ENCODE measurements at regions not wholly inside any gene's neighbourhood (a gene's known extent, or its start where the extent isn't known, plus 50 kb on each side); places are given as distances from the start of the nearest gene placed in this dataset.

GRCh38 chr4:79604152-79604551 is 196.1 kb upstream of the GK2 start:
- TF ChIP-seq CTCF (IDR thresholded peaks at IDR 0.05) (no peak), POLR2A (IDR thresholded peaks at IDR 0.05) (no peak), POLR2AphosphoS5 (IDR thresholded peaks at IDR 0.05) (no peak)
